Activated T-cell treated with anti-CD3 and anti-CD28 coated beads, Interleukin-2, amount 50 U/mL, for 4 hours (primary cell): ENCODE measurements at regions not wholly inside any gene's neighbourhood (a gene's known extent, or its start where the extent isn't known, plus 50 kb on each side); places are given as distances from the start of the nearest gene placed in this dataset.

Experiments used
- ATAC-seq, 2 donors: fragments of 200-7000 bp; cut with Tn5 transposase; one replicate each; pipeline ENCODE4 v1.10.0; 2021
- DNase-seq: peaks from one replicate; pipeline ENCODE4 v3.0.0-alpha.2; 2020
- H3K27me3 Mint-ChIP-seq: one replicate; pipeline ENCODE4 v1.8.0; 2021; ENCODE audit warnings: low read depth, mixed read lengths
- H3K36me3 Mint-ChIP-seq: one replicate; pipeline ENCODE4 v1.8.0; 2022; ENCODE audit warnings: mixed read lengths; ENCODE audit not compliant: insufficient read depth
- H3K4me1 Mint-ChIP-seq: one replicate; pipeline ENCODE4 v1.8.0; 2021; ENCODE audit warnings: low read depth, mixed read lengths
- H3K4me3 Mint-ChIP-seq: one replicate; pipeline ENCODE4 v1.8.0; 2021; ENCODE audit warnings: mild to moderate bottlenecking, moderate library complexity, mixed read lengths
- H3K9me3 Mint-ChIP-seq: one replicate; pipeline ENCODE4 v1.8.0; 2021; ENCODE audit warnings: mixed read lengths

GRCh38 chr13:73467125-73467524 is 408.3 kb downstream of the KLF5 start:
- H3K27me3 Mint-ChIP-seq, result no peaks in the 10 kb centered on the region

DNA sequence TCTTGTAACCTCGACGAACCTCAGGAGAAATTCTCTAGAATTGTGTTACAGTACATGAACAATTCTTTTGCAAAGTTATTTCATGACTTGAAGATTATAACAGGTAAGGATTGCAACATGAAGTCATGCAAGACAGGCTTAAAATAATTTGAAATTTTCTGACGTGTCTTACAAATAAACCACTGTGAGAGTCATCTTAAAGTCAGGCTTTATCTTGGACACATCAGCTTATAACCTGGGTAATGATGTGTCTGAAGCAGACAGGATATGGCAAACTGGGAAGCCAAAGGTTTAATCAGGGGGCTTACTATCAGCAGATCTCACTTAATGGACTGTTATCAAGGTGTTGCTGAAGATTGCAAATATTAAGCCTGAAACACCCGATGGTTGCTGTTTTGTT is 407.8 kb downstream of the KLF5 start:
- Mint-ChIP-seq H3K27me3 (no peaks in the 10 kb centered on the region), H3K4me3 (no peak overlapping the region), H3K4me1 (no peaks in the 10 kb centered on the region), H3K9me3 (no peaks in the 10 kb centered on the region), H3K36me3 (no peaks in the 10 kb centered on the region)
- ATAC-seq (no peak), DNase-seq (no peak)

More at GRCh38 chr13:73467125-73467524, 408.3 kb downstream of the KLF5 start:
- ATAC-seq (no peak), DNase-seq (no peak)
- H3K4me1 Mint-ChIP-seq, result no peaks in the 10 kb centered on the region
- H3K4me3 Mint-ChIP-seq, result no peak overlapping the region
- H3K36me3 Mint-ChIP-seq, result no peaks in the 10 kb centered on the region
- no peaks in the 10 kb centered on the region for H3K9me3 Mint-ChIP-seq

- Mint-ChIP-seq H3K4me1 (no peaks in the 10 kb centered on the region), H3K27me3 (no peaks in the 10 kb centered on the region), H3K36me3 (no peaks in the 10 kb centered on the region), H3K9me3 (no peaks in the 10 kb centered on the region), H3K4me3 (no peak overlapping the region)
- DNase-seq (no peak), ATAC-seq (no peak)
Observed at GRCh38 chr13:73465617-73465971, 406.8 kb downstream of the KLF5 start.

- no peak overlapping the region for H3K4me3 Mint-ChIP-seq
- H3K27me3 Mint-ChIP-seq, result peaks cover 4% of the 10 kb centered on the region
- DNase-seq (no peak), ATAC-seq (no peak)
- no peaks in the 10 kb centered on the region for H3K4me1 Mint-ChIP-seq
- no peaks in the 10 kb centered on the region for H3K36me3 Mint-ChIP-seq
- no peaks in the 10 kb centered on the region for H3K9me3 Mint-ChIP-seq
Observed at GRCh38 chr13:73464758-73465616, 406.2 kb downstream of the KLF5 start.

GRCh38 chr13:73462241-73462640 is 403.4 kb downstream of the KLF5 start:
- H3K27me3 Mint-ChIP-seq, result peaks cover 8% of the 10 kb centered on the region
- no peaks in the 10 kb centered on the region for H3K36me3 Mint-ChIP-seq
- H3K4me3 Mint-ChIP-seq, result no peak overlapping the region
- ATAC-seq, result no peak
- no peak for DNase-seq
- no peaks in the 10 kb centered on the region for H3K4me1 Mint-ChIP-seq
- H3K9me3 Mint-ChIP-seq, result peaks cover 4% of the 10 kb centered on the region

GRCh38 chr13:73451221-73452029 is 392.6 kb downstream of the KLF5 start:
- Mint-ChIP-seq H3K4me1 (no peaks in the 10 kb centered on the region), H3K27me3 (peaks cover 2% of the 10 kb centered on the region), H3K4me3 (no peak overlapping the region), H3K36me3 (no peaks in the 10 kb centered on the region), H3K9me3 (no peaks in the 10 kb centered on the region)
- ATAC-seq (no peak), DNase-seq (no peak)

DNA sequence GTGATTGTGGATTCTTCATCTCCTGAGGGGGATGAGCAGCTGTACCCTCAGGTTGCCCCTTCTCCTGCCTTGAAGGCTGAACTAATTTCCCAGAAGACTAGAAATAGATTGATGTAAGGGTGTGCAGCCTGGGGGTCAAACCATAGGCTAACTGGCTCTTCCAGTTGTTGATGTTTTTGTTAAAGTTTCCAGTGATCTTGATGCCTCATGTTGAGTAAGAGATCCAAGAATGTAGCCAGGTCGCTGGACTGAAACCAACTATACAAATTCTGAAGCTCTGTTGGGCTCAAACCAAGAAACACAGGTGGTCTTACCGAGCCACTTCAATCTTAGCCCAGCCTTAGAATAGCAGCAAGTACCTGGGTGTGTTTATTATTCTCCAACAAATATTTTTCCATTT is 391.8 kb downstream of the KLF5 start:
- peaks cover 2% of the 10 kb centered on the region for H3K27me3 Mint-ChIP-seq

DNA sequence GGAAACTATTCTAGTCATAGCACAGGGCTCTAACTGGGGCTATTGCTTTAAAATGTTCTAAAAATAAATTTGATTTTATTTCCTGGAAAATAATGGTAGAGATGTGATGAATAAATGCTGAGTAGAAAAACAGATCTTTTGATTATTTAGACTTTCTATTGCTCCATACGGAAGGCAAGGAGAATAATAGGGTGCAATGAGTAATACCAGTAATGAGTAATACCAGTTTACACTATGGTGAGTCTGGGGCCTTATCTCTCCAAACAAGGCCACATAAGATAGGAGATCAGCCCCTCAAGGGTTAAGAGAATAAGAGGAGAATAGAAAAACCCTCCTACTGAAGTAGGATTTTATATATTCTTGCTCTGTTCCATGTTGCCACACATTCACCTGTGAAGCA is 390.4 kb downstream of the KLF5 start:
- Mint-ChIP-seq H3K9me3 (no peaks in the 10 kb centered on the region), H3K36me3 (no peaks in the 10 kb centered on the region), H3K4me3 (no peak overlapping the region), H3K27me3 (peaks cover 4% of the 10 kb centered on the region), H3K4me1 (no peaks in the 10 kb centered on the region)
- no peak for DNase-seq
- ATAC-seq, result no peak

More for the DNA sequence above, 391.8 kb downstream of the KLF5 start:
- Mint-ChIP-seq H3K9me3 (no peaks in the 10 kb centered on the region), H3K4me3 (no peak overlapping the region), H3K4me1 (no peaks in the 10 kb centered on the region), H3K36me3 (no peaks in the 10 kb centered on the region)
- no peak for DNase-seq
- no peak for ATAC-seq

GRCh38 chr13:73440296-73440895 is 381.6 kb downstream of the KLF5 start:
- H3K4me1 Mint-ChIP-seq, result no peaks in the 10 kb centered on the region
- no peak overlapping the region for H3K4me3 Mint-ChIP-seq
- no peak for DNase-seq
- H3K27me3 Mint-ChIP-seq, result peaks cover 2% of the 10 kb centered on the region
- peaks cover 30% of the 10 kb centered on the region for H3K9me3 Mint-ChIP-seq
- ATAC-seq, result no peak
- H3K36me3 Mint-ChIP-seq, result peaks cover 1% of the 10 kb centered on the region

DNA sequence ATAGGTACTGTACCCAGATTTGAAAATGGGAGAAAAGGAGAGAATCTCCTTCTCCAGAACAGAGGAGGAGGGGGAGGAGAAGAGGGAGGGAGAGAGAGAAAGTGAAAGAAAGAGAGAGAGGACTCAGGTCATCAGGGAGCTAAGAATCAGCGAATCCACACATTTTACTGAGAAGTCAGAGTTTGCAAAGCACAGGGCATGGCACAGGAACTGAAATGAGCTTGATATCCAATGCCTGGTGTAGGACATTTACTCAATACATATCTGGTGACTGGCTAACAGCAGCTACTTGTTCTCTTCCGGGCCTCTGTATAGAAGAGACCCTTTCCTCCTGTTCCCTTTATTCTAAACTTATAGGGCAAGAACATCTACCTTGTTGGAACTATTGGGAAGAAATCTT is 375.1 kb downstream of the KLF5 start:
- H3K9me3 Mint-ChIP-seq, result peaks cover 20% of the 10 kb centered on the region
- no peak overlapping the region for H3K4me3 Mint-ChIP-seq
- no peak for DNase-seq
- H3K27me3 Mint-ChIP-seq, result peaks cover 2% of the 10 kb centered on the region
- ATAC-seq, result no peak
- H3K36me3 Mint-ChIP-seq, result peaks cover 1% of the 10 kb centered on the region
- H3K4me1 Mint-ChIP-seq, result no peaks in the 10 kb centered on the region

DNA sequence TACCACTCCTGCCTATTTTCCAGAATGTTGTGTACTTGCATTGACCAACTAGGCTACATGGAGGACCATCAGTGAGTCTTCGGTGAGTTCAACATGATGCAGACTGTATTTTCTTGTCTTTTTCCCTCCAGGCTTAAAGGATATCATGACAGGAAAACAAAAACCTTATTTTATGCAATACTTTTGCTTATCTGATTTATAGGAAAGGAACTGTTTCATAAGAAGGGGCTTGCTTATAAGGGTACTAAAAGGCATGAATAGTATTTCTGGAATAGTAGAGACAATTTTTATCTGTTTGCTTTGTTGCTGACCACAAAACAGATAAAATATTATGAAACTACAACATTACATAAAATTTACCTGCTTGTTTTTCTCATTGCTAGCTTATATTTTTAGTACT is 374.7 kb downstream of the KLF5 start:
- peaks cover 1% of the 10 kb centered on the region for H3K36me3 Mint-ChIP-seq
- peaks cover 20% of the 10 kb centered on the region for H3K9me3 Mint-ChIP-seq
- ATAC-seq (no peak), DNase-seq (no peak)
- no peak overlapping the region for H3K4me3 Mint-ChIP-seq
- no peaks in the 10 kb centered on the region for H3K4me1 Mint-ChIP-seq
- peaks cover 2% of the 10 kb centered on the region for H3K27me3 Mint-ChIP-seq

- DNase-seq (no peak), ATAC-seq (no peak)
- H3K36me3 Mint-ChIP-seq, result no peaks in the 10 kb centered on the region
- no peaks in the 10 kb centered on the region for H3K4me1 Mint-ChIP-seq
- H3K9me3 Mint-ChIP-seq, result peaks cover 4% of the 10 kb centered on the region
- H3K4me3 Mint-ChIP-seq, result no peak overlapping the region
- H3K27me3 Mint-ChIP-seq, result peaks cover 4% of the 10 kb centered on the region
Observed at GRCh38 chr13:73429701-73430100, 370.9 kb downstream of the KLF5 start.

DNA sequence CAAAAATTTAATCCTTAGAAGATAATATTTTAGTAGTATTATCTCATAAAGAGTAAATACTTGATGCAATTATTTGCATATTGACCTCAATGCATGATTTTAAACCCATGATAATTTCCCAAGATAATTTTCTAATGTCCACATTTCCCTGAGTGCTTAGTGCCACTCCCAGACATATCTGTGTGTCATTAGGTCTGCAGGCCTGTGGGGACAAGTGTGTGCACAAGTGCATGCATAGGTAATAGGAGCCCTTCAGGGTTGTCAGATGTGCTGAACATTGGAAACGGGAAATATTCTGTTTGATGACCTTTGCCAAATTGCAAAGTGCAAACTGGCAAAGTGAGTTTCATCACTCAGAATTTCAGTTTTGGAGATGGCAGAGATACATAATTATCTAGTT is 369.9 kb downstream of the KLF5 start:
- ATAC-seq (no peak), DNase-seq (no peak)
- no peak overlapping the region for H3K4me3 Mint-ChIP-seq
- no peaks in the 10 kb centered on the region for H3K36me3 Mint-ChIP-seq
- H3K27me3 Mint-ChIP-seq, result peaks cover 4% of the 10 kb centered on the region
- H3K4me1 Mint-ChIP-seq, result no peaks in the 10 kb centered on the region
- peaks cover 4% of the 10 kb centered on the region for H3K9me3 Mint-ChIP-seq

DNA sequence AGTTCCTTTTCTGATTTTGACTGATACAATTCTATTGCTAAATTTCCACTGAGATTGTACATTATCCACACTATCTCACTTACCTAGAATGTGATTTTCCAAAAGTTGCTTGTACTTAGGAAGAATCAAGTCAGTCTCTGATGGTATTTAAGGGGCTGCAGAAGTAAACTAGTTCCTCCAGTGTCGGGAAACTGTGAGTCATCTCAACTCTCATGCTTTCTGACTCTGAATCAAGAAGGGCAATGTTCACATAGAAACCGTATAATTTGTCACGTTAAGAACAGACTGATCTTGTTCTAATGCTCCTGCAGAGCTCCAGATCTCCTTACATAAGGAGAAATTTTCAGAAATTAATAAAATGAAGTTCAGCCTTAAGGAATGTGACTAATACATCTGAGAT is 369.3 kb downstream of the KLF5 start:
- DNase-seq (no peak), ATAC-seq (peak in 1 of 2 donors; percentile 41)
- Mint-ChIP-seq H3K4me3 (no peak overlapping the region), H3K9me3 (peaks cover 4% of the 10 kb centered on the region), H3K4me1 (no peaks in the 10 kb centered on the region), H3K36me3 (no peaks in the 10 kb centered on the region), H3K27me3 (peaks cover 4% of the 10 kb centered on the region)
